ENCODE measurements at regions not wholly inside any gene's neighbourhood (a gene's known extent, or its start where the extent isn't known, plus 50 kb on each side); places are given as distances from the start of the nearest gene placed in this dataset.
"Not testable (repeated sequence)": the region's sequence is repeated elsewhere in the genome, so short reads cannot be mapped to it uniquely, and the experiment has no call there.

DNA sequence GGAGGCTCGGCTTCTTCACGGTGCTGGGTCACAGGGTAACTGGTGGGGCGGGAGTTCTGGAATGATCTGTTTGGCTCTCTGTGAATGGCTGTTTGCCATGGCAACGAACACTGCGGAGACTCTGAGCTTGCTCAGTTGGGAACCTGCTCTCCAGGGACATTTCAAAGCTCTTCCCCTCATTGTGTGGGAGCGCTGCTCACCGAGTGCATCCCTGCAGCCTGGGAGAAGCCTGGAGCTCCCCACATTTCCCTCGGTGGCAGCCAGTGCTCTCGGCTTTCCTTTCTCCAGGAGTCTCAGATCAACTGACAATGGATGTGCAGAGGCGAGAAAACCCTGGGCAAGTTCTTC, 57.6 kb upstream of the CACUL1 start:
- H3K9me1 ChIP-seq (ENCODE audit: control insufficient read depth, extremely low read depth, insufficient read depth, low read length) = no peaks in the 10 kb centered on the region
- no peaks in the 10 kb centered on the region for H4K20me1 ChIP-seq (ENCODE audit: control insufficient read depth, extremely low read depth, insufficient read depth, low read length)

DNA sequence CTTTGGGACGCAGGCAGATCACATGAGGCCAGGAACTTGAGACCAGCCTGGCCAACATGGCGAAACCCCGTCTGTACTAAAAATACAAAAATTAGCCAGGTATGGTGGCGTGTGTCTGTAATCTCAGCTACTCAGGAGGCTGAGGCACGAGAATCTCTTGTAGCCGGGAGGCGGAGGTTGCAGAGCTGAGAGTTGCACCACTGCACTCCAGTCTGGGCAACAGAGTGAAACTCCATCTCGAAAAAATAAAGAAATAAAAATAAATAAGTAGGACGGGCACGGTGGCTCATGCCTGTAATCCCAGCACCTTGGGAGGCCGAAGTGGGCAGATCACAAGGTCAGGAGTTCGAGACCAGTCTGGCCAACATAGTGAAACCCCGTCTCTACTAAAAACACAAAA, 58.2 kb upstream of the CACUL1 start:
- not testable (repeated sequence) for H3K27ac ChIP-seq (ENCODE audit: control insufficient read depth, insufficient read depth, low read length); FAIRE-seq

More for the DNA sequence above, 57.6 kb upstream of the CACUL1 start:
- FAIRE-seq = no peak
- no peak for DNase-seq (ENCODE audit: low read depth, low spot score)
- Histone ChIP-seq H3K9me3 (ENCODE audit: control insufficient read depth, low read depth, low read length) (no peaks in the 10 kb centered on the region), H3K27ac (ENCODE audit: control insufficient read depth, insufficient read depth, low read length) (no peak overlapping the region), H3K79me2 (ENCODE audit: control insufficient read depth, insufficient read depth, low read length) (no peaks in the 10 kb centered on the region), H3K4me3 (ENCODE audit: control insufficient read depth in 2 of 3, extremely low read depth in 1 of 3, insufficient read depth in 2 of 3, low read depth in 1 of 3, low read length in 3 of 3) (no peak overlapping the region), H3K36me3 (ENCODE audit: control insufficient read depth in 2 of 2, extremely low read depth in 1 of 2, insufficient read depth in 2 of 2, low read length in 2 of 2) (no peaks in the 10 kb centered on the region), H3K4me2 (ENCODE audit: control insufficient read depth, extremely low read depth, insufficient read depth, low read depth, low read length) (no peak overlapping the region), H3K27me3 (ENCODE audit: control insufficient read depth, extremely low read depth, insufficient read depth, low read length) (peaks cover 7% of the 10 kb centered on the region), H2AFZ (ENCODE audit: control insufficient read depth, low read length) (no peak overlapping the region), H3K9ac (ENCODE audit: control insufficient read depth, extremely low read depth, insufficient read depth, low read length) (no peak overlapping the region), H3K4me1 (ENCODE audit: control insufficient read depth, extremely low read depth, insufficient read depth, low read length) (no peaks in the 10 kb centered on the region)
- dilution Hi-C loops (cut with MboI; ENCODE audit: extremely low pct_ligation_motif_present, low sequenced_read_pairs) = no loop called here
- TF ChIP-seq CTCF (optimal IDR thresholded peaks at IDR 0.05 in 1 of 3, IDR thresholded peaks at IDR 0.05 in 1 of 3, conservative IDR thresholded peaks at IDR 0.05 in 1 of 3; ENCODE audit: extremely low read depth in 1 of 3, insufficient read depth in 2 of 3, low read length in 3 of 3) (no peak), EZH2 (IDR thresholded peaks at IDR 0.05; ENCODE audit: low read length) (no peak)

GRCh38 chr10:118816471-118817168, 61.9 kb upstream of the CACUL1 start:
- TF ChIP-seq CTCF (optimal IDR thresholded peaks at IDR 0.05 in 1 of 3, IDR thresholded peaks at IDR 0.05 in 1 of 3, conservative IDR thresholded peaks at IDR 0.05 in 1 of 3; ENCODE audit: extremely low read depth in 1 of 3, insufficient read depth in 2 of 3, low read length in 3 of 3) (no peak), EZH2 (IDR thresholded peaks at IDR 0.05; ENCODE audit: low read length) (no peak)
- Histone ChIP-seq H3K4me1 (ENCODE audit: control insufficient read depth, extremely low read depth, insufficient read depth, low read length) (no peaks in the 10 kb centered on the region), H3K36me3 (ENCODE audit: control insufficient read depth in 2 of 2, extremely low read depth in 1 of 2, insufficient read depth in 2 of 2, low read length in 2 of 2) (no peaks in the 10 kb centered on the region), H3K79me2 (ENCODE audit: control insufficient read depth, insufficient read depth, low read length) (no peaks in the 10 kb centered on the region), H3K27me3 (ENCODE audit: control insufficient read depth, extremely low read depth, insufficient read depth, low read length) (peaks cover 7% of the 10 kb centered on the region), H2AFZ (ENCODE audit: control insufficient read depth, low read length) (no peak overlapping the region), H4K20me1 (ENCODE audit: control insufficient read depth, extremely low read depth, insufficient read depth, low read length) (no peaks in the 10 kb centered on the region), H3K9me1 (ENCODE audit: control insufficient read depth, extremely low read depth, insufficient read depth, low read length) (no peaks in the 10 kb centered on the region), H3K4me3 (ENCODE audit: control insufficient read depth in 2 of 3, extremely low read depth in 1 of 3, insufficient read depth in 2 of 3, low read depth in 1 of 3, low read length in 3 of 3) (no peak overlapping the region), H3K9ac (ENCODE audit: control insufficient read depth, extremely low read depth, insufficient read depth, low read length) (no peak overlapping the region), H3K9me3 (ENCODE audit: control insufficient read depth, low read depth, low read length) (no peaks in the 10 kb centered on the region), H3K27ac (ENCODE audit: control insufficient read depth, insufficient read depth, low read length) (no peak overlapping the region), H3K4me2 (ENCODE audit: control insufficient read depth, extremely low read depth, insufficient read depth, low read depth, low read length) (no peak overlapping the region)
- FAIRE-seq (no peak), DNase-seq (ENCODE audit: low read depth, low spot score) (no peak)
- dilution Hi-C loops (cut with MboI; ENCODE audit: extremely low pct_ligation_motif_present, low sequenced_read_pairs) = no loop called here

More for the DNA sequence above, 58.2 kb upstream of the CACUL1 start:
- H3K4me1 ChIP-seq (ENCODE audit: control insufficient read depth, extremely low read depth, insufficient read depth, low read length); H3K4me2 ChIP-seq (ENCODE audit: control insufficient read depth, extremely low read depth, insufficient read depth, low read depth, low read length); H3K9me3 ChIP-seq (ENCODE audit: control insufficient read depth, low read depth, low read length); H2AFZ ChIP-seq (ENCODE audit: control insufficient read depth, low read length); dilution Hi-C loops (cut with MboI; ENCODE audit: extremely low pct_ligation_motif_present, low sequenced_read_pairs); H3K36me3 ChIP-seq (ENCODE audit: control insufficient read depth in 2 of 2, extremely low read depth in 1 of 2, insufficient read depth in 2 of 2, low read length in 2 of 2); H3K9ac ChIP-seq (ENCODE audit: control insufficient read depth, extremely low read depth, insufficient read depth, low read length); DNase-seq (ENCODE audit: low read depth, low spot score); H3K27me3 ChIP-seq (ENCODE audit: control insufficient read depth, extremely low read depth, insufficient read depth, low read length); H3K79me2 ChIP-seq (ENCODE audit: control insufficient read depth, insufficient read depth, low read length); H3K9me1 ChIP-seq (ENCODE audit: control insufficient read depth, extremely low read depth, insufficient read depth, low read length); H3K4me3 ChIP-seq (ENCODE audit: control insufficient read depth in 2 of 3, extremely low read depth in 1 of 3, insufficient read depth in 2 of 3, low read depth in 1 of 3, low read length in 3 of 3); H4K20me1 ChIP-seq (ENCODE audit: control insufficient read depth, extremely low read depth, insufficient read depth, low read length): not testable (repeated sequence)

Data from keratinocyte (primary cell).